ENCODE measurements at regions not wholly inside any gene's neighbourhood (a gene's known extent, or its start where the extent isn't known, plus 50 kb on each side); places are given as distances from the start of the nearest gene placed in this dataset.

GRCh38 chr2:176679061-176679669 is 409.9 kb downstream of the MTX2 start:
- DNase-seq (ENCODE audit: low read depth, low spot score), result no peak

- no peak for DNase-seq (ENCODE audit: low read depth, low spot score)
These were observed 411.8 kb downstream of the MTX2 start for GRCh38 chr2:176680916-176681516.

- no peak for DNase-seq (ENCODE audit: low read depth, low spot score)
These were observed 412.4 kb downstream of the MTX2 start for GRCh38 chr2:176681584-176682115.

GRCh38 chr2:176682278-176682677 is 413.0 kb downstream of the MTX2 start:
- DNase-seq (ENCODE audit: low read depth, low spot score), result no peak

- DNase-seq (ENCODE audit: low read depth, low spot score), result no peak
These were observed 414.4 kb downstream of the MTX2 start for GRCh38 chr2:176683618-176684111.

GRCh38 chr2:176685908-176686307 is 416.7 kb downstream of the MTX2 start:
- no peak for DNase-seq (ENCODE audit: low read depth, low spot score)

- DNase-seq (ENCODE audit: low read depth, low spot score), result no peak
These were observed 417.1 kb downstream of the MTX2 start for GRCh38 chr2:176686328-176686727.

GRCh38 chr2:176687342-176687741 is 418.1 kb downstream of the MTX2 start:
- no peak for DNase-seq (ENCODE audit: low read depth, low spot score)

- no peak for DNase-seq (ENCODE audit: low read depth, low spot score)
These were observed 418.7 kb downstream of the MTX2 start for GRCh38 chr2:176687944-176688343.

GRCh38 chr2:176689711-176690110 is 420.5 kb downstream of the MTX2 start:
- DNase-seq (ENCODE audit: low read depth, low spot score), result no peak

- DNase-seq (ENCODE audit: low read depth, low spot score), result no peak
These were observed 422.2 kb downstream of the MTX2 start for GRCh38 chr2:176691471-176691870.

GRCh38 chr2:176692533-176692932 is 423.3 kb downstream of the MTX2 start:
- DNase-seq (ENCODE audit: low read depth, low spot score), result no peak

GRCh38 chr2:176699098-176699497 is 429.9 kb downstream of the MTX2 start:
- DNase-seq (ENCODE audit: low read depth, low spot score), result no peak

GRCh38 chr2:176699644-176700043 is 430.4 kb downstream of the MTX2 start:
- DNase-seq (ENCODE audit: low read depth, low spot score), result no peak

GRCh38 chr2:176702131-176702530 is 432.9 kb downstream of the MTX2 start:
- DNase-seq (ENCODE audit: low read depth, low spot score), result no peak

- DNase-seq (ENCODE audit: low read depth, low spot score), result no peak
These were observed 435.1 kb downstream of the MTX2 start for GRCh38 chr2:176704282-176704858.

- DNase-seq (ENCODE audit: low read depth, low spot score), result no peak
These were observed 440.1 kb downstream of the MTX2 start for GRCh38 chr2:176709149-176709951.

- no peak for DNase-seq (ENCODE audit: low read depth, low spot score)
These were observed 440.7 kb downstream of the MTX2 start for GRCh38 chr2:176709991-176710390.

- DNase-seq (ENCODE audit: low read depth, low spot score), result no peak
These were observed 441.5 kb downstream of the MTX2 start for GRCh38 chr2:176710657-176711186.

GRCh38 chr2:176725873-176726645 is 456.8 kb downstream of the MTX2 start:
- DNase-seq (ENCODE audit: low read depth, low spot score), result no peak

- DNase-seq (ENCODE audit: low read depth, low spot score), result no peak
These were observed 458.5 kb downstream of the MTX2 start for GRCh38 chr2:176727696-176728095.

All from iPS DF 19.7 (cell line).